ENCODE measurements at regions not wholly inside any gene's neighbourhood (a gene's known extent, or its start where the extent isn't known, plus 50 kb on each side); places are given as distances from the start of the nearest gene placed in this dataset.

DNA sequence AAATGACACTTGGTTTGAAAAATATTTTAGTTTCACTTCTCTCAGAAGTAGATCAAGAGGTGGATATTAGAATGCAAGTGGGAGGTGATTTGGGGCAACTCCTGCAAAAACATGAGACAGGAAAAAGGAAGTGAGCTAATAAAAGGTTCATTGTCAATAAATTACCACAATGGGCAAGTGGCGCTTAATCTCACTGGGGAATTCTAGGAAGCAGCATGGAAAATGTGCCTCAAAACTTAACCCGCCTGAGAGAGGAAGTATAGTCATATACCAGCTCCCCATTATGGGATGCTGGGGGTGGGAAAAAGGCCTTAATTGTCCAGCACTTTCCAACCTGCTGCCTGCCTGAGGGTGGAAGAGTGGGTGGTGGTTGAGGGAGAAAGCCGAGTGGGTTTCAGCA is 204.1 kb downstream of the ELAVL2 start:
- TF ChIP-seq, protein P1, sequence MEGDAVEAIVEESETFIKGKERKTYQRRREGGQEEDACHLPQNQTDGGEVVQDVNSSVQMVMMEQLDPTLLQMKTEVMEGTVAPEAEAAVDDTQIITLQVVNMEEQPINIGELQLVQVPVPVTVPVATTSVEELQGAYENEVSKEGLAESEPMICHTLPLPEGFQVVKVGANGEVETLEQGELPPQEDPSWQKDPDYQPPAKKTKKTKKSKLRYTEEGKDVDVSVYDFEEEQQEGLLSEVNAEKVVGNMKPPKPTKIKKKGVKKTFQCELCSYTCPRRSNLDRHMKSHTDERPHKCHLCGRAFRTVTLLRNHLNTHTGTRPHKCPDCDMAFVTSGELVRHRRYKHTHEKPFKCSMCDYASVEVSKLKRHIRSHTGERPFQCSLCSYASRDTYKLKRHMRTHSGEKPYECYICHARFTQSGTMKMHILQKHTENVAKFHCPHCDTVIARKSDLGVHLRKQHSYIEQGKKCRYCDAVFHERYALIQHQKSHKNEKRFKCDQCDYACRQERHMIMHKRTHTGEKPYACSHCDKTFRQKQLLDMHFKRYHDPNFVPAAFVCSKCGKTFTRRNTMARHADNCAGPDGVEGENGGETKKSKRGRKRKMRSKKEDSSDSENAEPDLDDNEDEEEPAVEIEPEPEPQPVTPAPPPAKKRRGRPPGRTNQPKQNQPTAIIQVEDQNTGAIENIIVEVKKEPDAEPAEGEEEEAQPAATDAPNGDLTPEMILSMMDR (IDR thresholded peaks at IDR 0.05): no peak
- TF ChIP-seq POLR2AphosphoS5 (IDR thresholded peaks at IDR 0.05) (no peak), POLR2A (IDR thresholded peaks at IDR 0.05) (no peak)

All from prostate gland (tissue), 2 donors.